ENCODE measurements at regions not wholly inside any gene's neighbourhood (a gene's known extent, or its start where the extent isn't known, plus 50 kb on each side); places are given as distances from the start of the nearest gene placed in this dataset.

GRCh38 chr14:58849601-58850000 is 211.8 kb downstream of the DACT1 start:
- H3K4me1 ChIP-seq (replicated peaks) = no peaks in the 10 kb centered on the region
- no peak overlapping the region for H3K27ac ChIP-seq
- H3K9me3 ChIP-seq = peaks cover 3% of the 10 kb centered on the region
- no peaks in the 10 kb centered on the region for H3K36me3 ChIP-seq
- intact Hi-C loops (cut with DNase I) = no loop called here
- DNase-seq (ENCODE audit: low spot score) = no peak
- no peaks in the 10 kb centered on the region for H3K27me3 ChIP-seq (replicated peaks; ENCODE audit: insufficient read depth)
- TF ChIP-seq, protein P1, sequence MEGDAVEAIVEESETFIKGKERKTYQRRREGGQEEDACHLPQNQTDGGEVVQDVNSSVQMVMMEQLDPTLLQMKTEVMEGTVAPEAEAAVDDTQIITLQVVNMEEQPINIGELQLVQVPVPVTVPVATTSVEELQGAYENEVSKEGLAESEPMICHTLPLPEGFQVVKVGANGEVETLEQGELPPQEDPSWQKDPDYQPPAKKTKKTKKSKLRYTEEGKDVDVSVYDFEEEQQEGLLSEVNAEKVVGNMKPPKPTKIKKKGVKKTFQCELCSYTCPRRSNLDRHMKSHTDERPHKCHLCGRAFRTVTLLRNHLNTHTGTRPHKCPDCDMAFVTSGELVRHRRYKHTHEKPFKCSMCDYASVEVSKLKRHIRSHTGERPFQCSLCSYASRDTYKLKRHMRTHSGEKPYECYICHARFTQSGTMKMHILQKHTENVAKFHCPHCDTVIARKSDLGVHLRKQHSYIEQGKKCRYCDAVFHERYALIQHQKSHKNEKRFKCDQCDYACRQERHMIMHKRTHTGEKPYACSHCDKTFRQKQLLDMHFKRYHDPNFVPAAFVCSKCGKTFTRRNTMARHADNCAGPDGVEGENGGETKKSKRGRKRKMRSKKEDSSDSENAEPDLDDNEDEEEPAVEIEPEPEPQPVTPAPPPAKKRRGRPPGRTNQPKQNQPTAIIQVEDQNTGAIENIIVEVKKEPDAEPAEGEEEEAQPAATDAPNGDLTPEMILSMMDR (IDR thresholded peaks at IDR 0.05) = no peak
- TF ChIP-seq POLR2AphosphoS5 (IDR thresholded peaks at IDR 0.05) (no peak), POLR2A (IDR thresholded peaks at IDR 0.05) (no peak)
- H3K4me3 ChIP-seq = no peak overlapping the region
- WGBS = 68% methylated on average over 4 of the region's 4 CpGs

DNA sequence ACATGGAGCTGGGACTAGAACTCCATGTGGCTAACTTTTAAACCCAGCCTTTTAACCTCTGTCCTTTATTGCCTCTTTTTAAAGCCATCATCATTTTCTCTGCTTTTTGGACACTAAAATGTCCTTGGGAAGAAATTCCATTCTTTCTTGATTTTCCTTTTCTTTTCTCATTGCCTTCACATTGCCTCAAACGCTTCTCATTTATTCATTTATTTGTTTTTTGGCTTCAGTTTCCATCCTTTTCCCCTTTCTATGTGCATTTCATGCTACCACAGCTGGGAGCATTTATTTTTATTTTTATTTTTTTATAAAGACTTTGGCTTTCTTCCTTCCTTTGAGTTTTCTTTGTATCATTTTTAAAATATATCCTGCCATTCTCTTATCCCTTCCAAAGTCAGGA is 212.2 kb downstream of the DACT1 start:
- Histone ChIP-seq H3K27ac (no peak overlapping the region), H3K36me3 (no peaks in the 10 kb centered on the region), H3K4me3 (no peak overlapping the region), H3K9me3 (peaks cover 3% of the 10 kb centered on the region), H3K27me3 (replicated peaks; ENCODE audit: insufficient read depth) (no peaks in the 10 kb centered on the region), H3K4me1 (replicated peaks) (no peaks in the 10 kb centered on the region)
- no peak for TF ChIP-seq POLR2A (IDR thresholded peaks at IDR 0.05)
- intact Hi-C loops (cut with DNase I) = no loop called here
- no peak for DNase-seq (ENCODE audit: low spot score)
- WGBS = 72% methylated on average over 1 of the region's 1 CpG

DNA sequence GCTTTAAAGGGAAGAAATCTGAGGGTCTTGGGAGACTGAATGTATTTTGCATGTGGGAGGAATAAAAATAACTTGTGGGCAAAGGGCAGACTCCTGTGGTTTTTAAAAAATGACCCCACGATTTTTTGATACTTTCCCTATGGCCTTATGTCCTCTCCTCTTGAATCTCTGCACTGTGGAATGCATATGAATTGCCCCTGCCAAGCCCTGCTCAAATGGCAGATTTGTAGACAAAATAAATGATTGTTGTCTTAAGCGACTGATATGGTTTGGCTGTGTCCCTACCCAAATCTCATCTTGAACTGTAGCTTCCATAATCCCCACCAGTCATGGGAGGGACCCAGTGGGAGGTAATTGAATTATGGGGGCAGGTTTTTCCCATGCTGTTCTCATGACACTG is 223.8 kb downstream of the DACT1 start:
- H3K27me3 ChIP-seq (replicated peaks; ENCODE audit: insufficient read depth) = no peaks in the 10 kb centered on the region
- intact Hi-C loops (cut with DNase I) = no loop called here
- H3K4me3 ChIP-seq = no peak overlapping the region
- H3K36me3 ChIP-seq = no peaks in the 10 kb centered on the region
- H3K9me3 ChIP-seq = no peaks in the 10 kb centered on the region
- DNase-seq (ENCODE audit: low spot score) = no peak
- H3K4me1 ChIP-seq (replicated peaks) = no peaks in the 10 kb centered on the region
- TF ChIP-seq POLR2A (IDR thresholded peaks at IDR 0.05) = no peak
- TF ChIP-seq POLR2AphosphoS5 (IDR thresholded peaks at IDR 0.05) = no peak
- TF ChIP-seq, protein P1 (IDR thresholded peaks at IDR 0.05) = no peak
- H3K27ac ChIP-seq = no peak overlapping the region
- WGBS = 66% methylated on average over 2 of the region's 2 CpGs

DNA sequence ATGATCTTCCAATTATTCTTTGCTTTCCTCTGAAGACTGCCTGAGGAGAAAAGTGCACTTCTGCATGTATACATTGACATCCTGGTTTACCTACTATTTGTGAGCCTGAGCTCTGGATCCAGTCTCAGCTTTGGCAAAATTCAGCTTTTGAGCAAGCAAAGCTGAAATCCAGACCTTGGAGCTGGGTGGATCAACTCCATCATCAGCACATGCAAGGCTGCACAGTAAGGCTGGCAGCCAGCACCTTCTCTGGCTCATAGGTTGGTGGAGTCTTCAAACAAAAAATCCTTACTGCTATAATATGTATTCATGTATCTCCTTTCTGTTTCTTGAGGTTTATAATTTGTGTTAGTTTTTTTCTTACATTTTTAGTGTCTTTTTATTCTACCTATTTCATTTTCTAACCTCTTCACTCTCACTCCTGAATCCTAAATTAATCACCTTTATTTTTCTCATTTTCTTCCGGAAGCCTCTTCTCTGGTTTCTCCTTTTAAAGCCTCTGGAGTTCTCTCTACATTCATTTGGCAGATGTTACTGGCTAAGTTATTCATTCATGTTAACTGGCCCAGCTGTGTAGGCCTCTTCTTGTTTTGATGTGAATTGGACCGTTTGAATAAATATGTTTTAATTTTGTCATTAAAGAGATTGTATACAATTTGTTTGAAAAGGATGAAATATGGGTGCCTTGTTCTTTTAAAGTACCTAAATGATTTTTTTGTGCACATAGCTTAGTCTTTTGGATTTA is 224.8 kb downstream of the DACT1 start:
- Histone ChIP-seq H3K4me3 (no peak overlapping the region), H3K36me3 (no peaks in the 10 kb centered on the region), H3K27me3 (replicated peaks; ENCODE audit: insufficient read depth) (no peaks in the 10 kb centered on the region), H3K4me1 (replicated peaks) (no peaks in the 10 kb centered on the region), H3K27ac (no peak overlapping the region), H3K9me3 (no peaks in the 10 kb centered on the region)
- intact Hi-C loops (cut with DNase I) = no loop called here
- 85% methylated on average over 2 of the region's 2 CpGs for WGBS
- no peak for DNase-seq (ENCODE audit: low spot score)
- TF ChIP-seq, protein P1 (IDR thresholded peaks at IDR 0.05) = no peak
- TF ChIP-seq POLR2A (IDR thresholded peaks at IDR 0.05) (no peak), POLR2AphosphoS5 (IDR thresholded peaks at IDR 0.05) (no peak)

DNA sequence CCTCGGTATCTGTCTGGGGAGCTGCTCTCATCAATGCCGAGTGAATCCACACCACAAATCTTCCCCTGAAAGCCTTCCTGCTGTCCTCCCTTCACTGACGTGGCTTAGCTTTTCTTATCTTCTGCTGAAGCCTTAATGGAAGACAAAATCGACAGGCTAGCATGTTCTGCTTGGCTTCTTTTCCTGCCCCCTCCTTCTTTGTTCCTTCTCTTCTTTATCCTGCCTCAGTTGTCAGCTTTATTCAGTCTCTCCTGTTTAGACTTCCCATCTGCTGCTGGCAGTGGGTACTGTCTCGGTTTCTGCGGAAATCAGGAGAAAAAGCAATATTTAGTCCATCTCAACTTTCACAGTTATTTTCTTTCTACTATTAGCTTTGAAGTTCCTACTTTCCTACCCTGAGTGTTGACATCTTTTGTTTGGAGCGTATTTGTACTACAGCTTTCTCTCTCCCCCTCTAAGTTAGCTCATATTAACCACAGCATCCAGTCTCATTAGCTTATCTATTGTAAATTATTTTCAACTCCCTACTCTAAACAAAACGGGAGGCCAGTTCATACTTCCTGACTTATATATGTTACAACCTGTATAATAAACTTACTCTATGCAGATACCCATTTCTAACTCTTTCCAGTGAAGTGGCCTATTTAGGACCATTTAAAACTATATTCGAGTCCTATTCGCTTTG is 226.0 kb downstream of the DACT1 start:
- no peak for DNase-seq (ENCODE audit: low spot score)
- Histone ChIP-seq H3K27me3 (replicated peaks; ENCODE audit: insufficient read depth) (no peaks in the 10 kb centered on the region), H3K4me1 (replicated peaks) (no peaks in the 10 kb centered on the region), H3K4me3 (no peak overlapping the region), H3K36me3 (no peaks in the 10 kb centered on the region), H3K27ac (no peak overlapping the region), H3K9me3 (no peaks in the 10 kb centered on the region)
- TF ChIP-seq, protein P1 (IDR thresholded peaks at IDR 0.05) = no peak
- TF ChIP-seq POLR2A (IDR thresholded peaks at IDR 0.05) = no peak
- no peak for TF ChIP-seq POLR2AphosphoS5 (IDR thresholded peaks at IDR 0.05)
- 68% methylated on average over 10 of the region's 10 CpGs for WGBS
- intact Hi-C loops (cut with DNase I) = no loop called here

Data from prostate gland (tissue), 2 donors.